Fibroblast of gingiva (primary cell): ENCODE measurements at regions not wholly inside any gene's neighbourhood (a gene's known extent, or its start where the extent isn't known, plus 50 kb on each side); places are given as distances from the start of the nearest gene placed in this dataset.

Experiments
- DNase-seq: peaks from one replicate; pipeline ENCODE4 v3.0.0-alpha.2; 2011; ENCODE audit warnings: low read depth

- no peak for DNase-seq
Observed at GRCh38 chr2:15765686-15766302, 174.1 kb downstream of the DDX1 start.

GRCh38 chr2:15766303-15766861 is 174.0 kb upstream of the MYCN start:
- no peak for DNase-seq

GRCh38 chr2:15766911-15767597 is 173.3 kb upstream of the MYCN start:
- no peak for DNase-seq

- DNase-seq, result no peak
Observed at GRCh38 chr2:15767679-15768078, 172.7 kb upstream of the MYCN start.

- no peak for DNase-seq
Observed at GRCh38 chr2:15768142-15768541, 172.2 kb upstream of the MYCN start.

GRCh38 chr2:15768615-15769014 is 171.7 kb upstream of the MYCN start:
- no peak for DNase-seq

GRCh38 chr2:15769235-15769634 is 171.1 kb upstream of the MYCN start:
- DNase-seq, result no peak

- DNase-seq, result no peak
Observed at GRCh38 chr2:15769676-15770547, 170.4 kb upstream of the MYCN start.

- DNase-seq, result no peak
Observed at GRCh38 chr2:15770606-15771005, 169.7 kb upstream of the MYCN start.

- DNase-seq, result no peak
Observed at GRCh38 chr2:15771124-15771523, 169.2 kb upstream of the MYCN start.

- no peak for DNase-seq
Observed at GRCh38 chr2:15772086-15772595, 168.2 kb upstream of the MYCN start.

- no peak for DNase-seq
Observed at GRCh38 chr2:15772681-15773080, 167.7 kb upstream of the MYCN start.

- DNase-seq, result no peak
Observed at GRCh38 chr2:15773204-15773603, 167.1 kb upstream of the MYCN start.

- no peak for DNase-seq
Observed at GRCh38 chr2:15773846-15774245, 166.5 kb upstream of the MYCN start.

- DNase-seq, result no peak
Observed at GRCh38 chr2:15775753-15776628, 164.4 kb upstream of the MYCN start.

GRCh38 chr2:15776629-15776919 is 163.8 kb upstream of the MYCN start:
- no peak for DNase-seq

- DNase-seq, result no peak
Observed at GRCh38 chr2:15776992-15777702, 163.2 kb upstream of the MYCN start.

- no peak for DNase-seq
Observed at GRCh38 chr2:15777795-15778371, 162.5 kb upstream of the MYCN start.

- DNase-seq, result no peak
Observed at GRCh38 chr2:15778529-15779219, 161.7 kb upstream of the MYCN start.
